ENCODE measurements at regions not wholly inside any gene's neighbourhood (a gene's known extent, or its start where the extent isn't known, plus 50 kb on each side); places are given as distances from the start of the nearest gene placed in this dataset.

DNA sequence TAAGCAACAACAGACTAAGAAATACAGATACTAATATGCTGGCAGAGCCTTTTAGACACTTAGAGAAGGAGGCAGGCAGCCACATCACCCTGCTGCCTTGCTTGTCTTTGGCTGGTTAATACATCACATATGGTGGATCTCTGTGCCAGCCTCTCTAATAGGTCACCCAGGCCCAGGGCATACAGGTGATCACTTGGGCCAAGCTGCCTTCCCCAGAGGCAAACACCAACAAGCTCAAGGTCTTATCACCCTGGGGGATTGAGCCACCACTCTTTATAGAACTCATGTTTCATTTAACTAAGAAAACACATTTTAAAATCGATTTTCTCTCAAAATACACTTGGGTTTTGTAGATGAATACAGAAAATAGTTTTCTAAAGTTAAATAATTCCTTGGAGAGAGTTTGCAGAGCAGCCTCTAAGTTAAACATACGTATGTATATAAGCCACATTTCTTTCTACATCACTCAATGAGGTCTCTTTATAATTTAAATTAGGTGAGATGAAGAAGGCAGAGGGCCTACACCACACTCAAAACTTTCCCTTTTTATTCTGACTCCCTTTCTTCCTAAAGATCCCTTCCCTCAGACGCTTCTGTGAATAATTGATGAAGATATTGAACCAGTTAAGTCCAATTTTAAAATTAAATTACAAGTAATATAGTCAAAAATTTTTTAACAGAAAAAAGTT lies 556.8 kb upstream of the GHITM start:
- peaks cover 7% of the 10 kb centered on the region for H3K36me3 Mint-ChIP-seq (ENCODE audit: unreplicated experiment)
- no peak overlapping the region for H3K4me3 Mint-ChIP-seq (ENCODE audit: unreplicated experiment)
- H3K27ac Mint-ChIP-seq (ENCODE audit: unreplicated experiment), result no peak overlapping the region
- no peaks in the 10 kb centered on the region for H3K27me3 Mint-ChIP-seq (ENCODE audit: unreplicated experiment)
- peaks cover 1% of the 10 kb centered on the region for H3K9me3 Mint-ChIP-seq (ENCODE audit: unreplicated experiment)
- TF ChIP-seq, protein P1, sequence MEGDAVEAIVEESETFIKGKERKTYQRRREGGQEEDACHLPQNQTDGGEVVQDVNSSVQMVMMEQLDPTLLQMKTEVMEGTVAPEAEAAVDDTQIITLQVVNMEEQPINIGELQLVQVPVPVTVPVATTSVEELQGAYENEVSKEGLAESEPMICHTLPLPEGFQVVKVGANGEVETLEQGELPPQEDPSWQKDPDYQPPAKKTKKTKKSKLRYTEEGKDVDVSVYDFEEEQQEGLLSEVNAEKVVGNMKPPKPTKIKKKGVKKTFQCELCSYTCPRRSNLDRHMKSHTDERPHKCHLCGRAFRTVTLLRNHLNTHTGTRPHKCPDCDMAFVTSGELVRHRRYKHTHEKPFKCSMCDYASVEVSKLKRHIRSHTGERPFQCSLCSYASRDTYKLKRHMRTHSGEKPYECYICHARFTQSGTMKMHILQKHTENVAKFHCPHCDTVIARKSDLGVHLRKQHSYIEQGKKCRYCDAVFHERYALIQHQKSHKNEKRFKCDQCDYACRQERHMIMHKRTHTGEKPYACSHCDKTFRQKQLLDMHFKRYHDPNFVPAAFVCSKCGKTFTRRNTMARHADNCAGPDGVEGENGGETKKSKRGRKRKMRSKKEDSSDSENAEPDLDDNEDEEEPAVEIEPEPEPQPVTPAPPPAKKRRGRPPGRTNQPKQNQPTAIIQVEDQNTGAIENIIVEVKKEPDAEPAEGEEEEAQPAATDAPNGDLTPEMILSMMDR (IDR thresholded peaks at IDR 0.05; ENCODE audit: partially characterized antibody, unreplicated experiment), result no peak
- H3K4me1 Mint-ChIP-seq (ENCODE audit: low read depth, unreplicated experiment), result no peaks in the 10 kb centered on the region
- no peak for DNase-seq

DNA sequence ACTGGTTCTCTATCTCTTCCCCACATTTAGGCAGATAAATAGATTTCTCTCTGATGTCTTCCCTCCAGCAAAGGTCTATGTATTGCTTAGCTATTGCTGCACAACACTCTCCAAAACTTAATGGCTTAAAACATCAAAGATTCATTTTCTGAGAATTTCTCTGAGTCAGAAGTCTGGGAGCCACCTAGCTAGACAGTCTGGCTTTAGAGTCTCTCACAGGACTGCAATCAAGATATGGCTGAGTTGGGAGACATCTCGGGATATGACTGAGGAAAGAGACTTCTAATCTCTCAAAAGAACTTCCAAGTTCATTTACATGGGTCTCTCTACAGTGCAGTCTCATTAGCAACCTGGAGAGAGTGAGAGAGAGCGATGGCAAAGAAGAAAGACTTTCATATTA lies 553.6 kb upstream of the GHITM start:
- Mint-ChIP-seq H3K4me3 (ENCODE audit: unreplicated experiment) (no peak overlapping the region), H3K9me3 (ENCODE audit: unreplicated experiment) (no peaks in the 10 kb centered on the region), H3K27ac (ENCODE audit: unreplicated experiment) (no peak overlapping the region), H3K27me3 (ENCODE audit: unreplicated experiment) (no peaks in the 10 kb centered on the region), H3K4me1 (ENCODE audit: low read depth, unreplicated experiment) (no peaks in the 10 kb centered on the region), H3K36me3 (ENCODE audit: unreplicated experiment) (no peaks in the 10 kb centered on the region)
- DNase-seq, result no peak
- TF ChIP-seq, protein P1 (IDR thresholded peaks at IDR 0.05; ENCODE audit: partially characterized antibody, unreplicated experiment), result no peak

DNA sequence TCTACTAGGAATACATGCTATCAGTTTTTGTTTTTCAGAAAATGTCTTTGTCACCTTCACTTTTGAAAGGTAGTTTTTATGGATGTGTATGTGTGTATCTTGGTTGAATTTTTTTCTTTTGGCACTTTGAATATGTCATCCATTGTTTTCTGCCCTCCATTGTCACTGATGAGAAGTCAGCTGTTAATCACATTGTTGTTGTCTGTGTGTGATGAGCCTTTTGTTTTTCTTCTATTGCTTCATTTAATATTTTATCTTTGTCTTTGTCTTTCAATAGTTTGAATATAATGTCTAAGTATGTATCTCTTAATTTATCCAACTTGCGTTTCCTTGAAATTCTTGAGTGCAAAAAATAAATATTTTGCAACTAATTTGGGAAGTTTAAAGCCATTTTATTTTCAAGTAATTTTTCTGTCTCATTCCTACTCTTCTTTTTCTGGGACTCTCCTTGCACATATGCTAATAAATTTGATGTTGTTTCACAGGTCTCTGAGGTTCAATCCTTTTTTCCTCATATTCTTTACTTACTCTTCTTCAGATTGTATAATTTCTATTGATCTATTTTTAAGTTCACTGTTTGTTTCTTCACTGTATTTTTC lies 546.9 kb upstream of the GHITM start:
- Mint-ChIP-seq H3K27ac (ENCODE audit: unreplicated experiment) (no peak overlapping the region), H3K27me3 (ENCODE audit: unreplicated experiment) (no peaks in the 10 kb centered on the region), H3K4me1 (ENCODE audit: low read depth, unreplicated experiment) (no peaks in the 10 kb centered on the region), H3K9me3 (ENCODE audit: unreplicated experiment) (no peaks in the 10 kb centered on the region), H3K36me3 (ENCODE audit: unreplicated experiment) (peaks cover 19% of the 10 kb centered on the region), H3K4me3 (ENCODE audit: unreplicated experiment) (no peak overlapping the region)
- DNase-seq, result no peak
- TF ChIP-seq, protein P1 (IDR thresholded peaks at IDR 0.05; ENCODE audit: partially characterized antibody, unreplicated experiment), result no peak

DNA sequence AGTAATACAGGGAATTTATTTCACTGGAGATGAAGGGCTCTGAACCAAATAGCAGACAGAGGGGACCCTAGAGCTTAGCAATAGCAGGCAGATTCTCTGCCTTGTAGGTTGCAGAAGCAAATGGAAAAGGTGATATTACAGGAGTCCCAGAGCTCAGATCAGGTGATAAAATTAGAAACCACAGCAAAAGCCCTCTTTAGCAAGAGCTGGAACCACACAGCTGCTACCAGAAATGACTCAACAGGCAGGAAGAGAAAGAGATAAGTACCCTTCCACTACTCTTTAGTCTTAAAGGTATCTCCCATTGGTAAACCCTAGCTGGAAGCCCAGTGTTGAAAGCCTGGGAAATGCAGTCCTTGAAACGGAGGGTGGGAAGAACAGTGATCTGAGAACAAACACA lies 535.6 kb upstream of the GHITM start:
- Mint-ChIP-seq H3K4me1 (ENCODE audit: low read depth, unreplicated experiment) (no peaks in the 10 kb centered on the region), H3K27me3 (ENCODE audit: unreplicated experiment) (no peaks in the 10 kb centered on the region), H3K27ac (ENCODE audit: unreplicated experiment) (no peak overlapping the region), H3K9me3 (ENCODE audit: unreplicated experiment) (no peaks in the 10 kb centered on the region), H3K36me3 (ENCODE audit: unreplicated experiment) (no peaks in the 10 kb centered on the region), H3K4me3 (ENCODE audit: unreplicated experiment) (no peak overlapping the region)
- TF ChIP-seq, protein P1 (IDR thresholded peaks at IDR 0.05; ENCODE audit: partially characterized antibody, unreplicated experiment), result no peak
- DNase-seq, result no peak

Measured in glutamatergic neuron (in vitro differentiated cells).